A673 (cell line): ENCODE measurements at regions not wholly inside any gene's neighbourhood (a gene's known extent, or its start where the extent isn't known, plus 50 kb on each side); places are given as distances from the start of the nearest gene placed in this dataset.
A peak's percentile ranks its signal among the peaks of the same experiment; 100 is the strongest.

Experiments
- BruUV-seq: library from RNA; stranded (reverse); fragments of 400-500 nt; replicated peaks from 2 replicates; lab custom pipeline; 2021; lab: Mats Ljungman, UMichigan
- CTCF ChIA-PET: fragments of 300-600 bp; sonication (Branson Sonifier 250); formaldehyde crosslinking; loops from one replicate; lab custom pipeline; 2022; ENCODE audit warnings: antibody characterized with exemption; lab: Charles Lee
- POLR2A ChIA-PET: fragments of 300-600 bp; sonication (Branson Sonifier 250); formaldehyde crosslinking; loops from one replicate; lab custom pipeline; 2022; ENCODE audit warnings: antibody characterized with exemption; ENCODE audit not compliant: low non-redundant PET; lab: Charles Lee
- DNase-seq: peaks from one replicate; pipeline ENCODE4 v3.0.0-alpha.2; 2015; ENCODE audit warnings: low spot score
- H3K27ac ChIP-seq: fragments of 200-600 bp; sonication (generic); 2 replicates; pipeline ENCODE4 v1.5.1; 2016; ENCODE audit warnings: mixed run types, low read depth, mild to moderate bottlenecking, mixed read lengths, antibody characterized with exemption, low read length; ENCODE audit not compliant: poor library complexity, severe bottlenecking
- H3K27me3 ChIP-seq: fragments of 200-600 bp; sonication (generic); replicated peaks from 2 replicates; pipeline ENCODE4 v1.6.1; 2017; ENCODE audit warnings: mixed run types, low read depth, mild to moderate bottlenecking, mixed read lengths, antibody characterized with exemption, low read length; ENCODE audit not compliant: insufficient read depth, poor library complexity
- H3K36me3 ChIP-seq: fragments of 200-600 bp; sonication (generic); 2 replicates; pipeline ENCODE4 v1.6.1; 2016; ENCODE audit warnings: mixed run types, mild to moderate bottlenecking, mixed read lengths, antibody characterized with exemption, low read length; ENCODE audit not compliant: insufficient read depth, poor library complexity, severe bottlenecking
- H3K4me1 ChIP-seq: fragments of 200-600 bp; sonication (generic); 2 replicates; pipeline ENCODE4 v1.6.1; 2017; ENCODE audit warnings: mixed run types, mild to moderate bottlenecking, mixed read lengths, antibody characterized with exemption, low read length; ENCODE audit not compliant: insufficient read depth, poor library complexity, severe bottlenecking
- H3K4me3 ChIP-seq: fragments of 200-600 bp; sonication (generic); 2 replicates; pipeline ENCODE4 v1.5.1; 2016; ENCODE audit warnings: low read depth, mixed run types, mild to moderate bottlenecking, mixed read lengths, low read length; ENCODE audit not compliant: poor library complexity, severe bottlenecking
- H3K9me3 ChIP-seq: fragments of 200-600 bp; sonication (generic); 2 replicates; pipeline ENCODE4 v1.6.1; 2016; ENCODE audit warnings: mixed run types, low read depth, mild to moderate bottlenecking, mixed read lengths, antibody characterized with exemption, low read length; ENCODE audit not compliant: poor library complexity, severe bottlenecking
- CTCF ChIP-seq: fragments of 300-800, 200-600 bp; sonication (generic); conservative IDR thresholded peaks from 2 replicates; pipeline ENCODE4 v1.5.1; 2017; ENCODE audit warnings: low read depth, mild to moderate bottlenecking, antibody characterized with exemption, low read length, moderate library complexity, mixed read lengths
- EZH2 ChIP-seq: fragments of 200-600 bp; sonication (generic); IDR thresholded peaks from 2 replicates; pipeline ENCODE4 v1.6.1; 2017; ENCODE audit warnings: borderline replicate concordance, low read depth, mild to moderate bottlenecking, mixed read lengths, antibody characterized with exemption, low read length; ENCODE audit not compliant: poor library complexity, severe bottlenecking
- intact Hi-C: fragments of 100-400 bp; cut with micrococcal nuclease; formaldehyde crosslinking; loops from one replicate; pipeline ENCODE4 v1.10.0; 2022; ENCODE audit not compliant: unreplicated experiment

GRCh38 chr3:81432456-81432855, 329.0 kb downstream of the GBE1 start:
- no peak for DNase-seq
- ChIA-PET CTCF (no interaction called here), POLR2A (no interaction called here)
- Histone ChIP-seq H3K4me3 (no peak overlapping the region), H3K36me3 (no peaks in the 10 kb centered on the region), H3K9me3 (no peaks in the 10 kb centered on the region), H3K27ac (no peak overlapping the region), H3K27me3 (no peaks in the 10 kb centered on the region), H3K4me1 (no peaks in the 10 kb centered on the region)
- intact Hi-C loops, result no loop called here
- TF ChIP-seq EZH2 (no peak), CTCF (no peak)
- BruUV-seq, result no TSS peak

- H3K27me3 ChIP-seq, result no peaks in the 10 kb centered on the region
- intact Hi-C loops, result no loop called here
- no peaks in the 10 kb centered on the region for H3K4me1 ChIP-seq
- no peak for DNase-seq
- H3K9me3 ChIP-seq, result no peaks in the 10 kb centered on the region
- H3K36me3 ChIP-seq, result no peaks in the 10 kb centered on the region
- no TSS peak for BruUV-seq
- TF ChIP-seq CTCF (no peak), EZH2 (no peak)
- CTCF ChIA-PET, result no interaction called here
- POLR2A ChIA-PET, result no interaction called here
- H3K4me3 ChIP-seq, result no peak overlapping the region
- H3K27ac ChIP-seq, result no peak overlapping the region
Measured at GRCh38 chr3:81426826-81427577, 334.4 kb downstream of the GBE1 start.

- H3K36me3 ChIP-seq, result no peaks in the 10 kb centered on the region
- no peaks in the 10 kb centered on the region for H3K4me1 ChIP-seq
- peak; percentile 59 for DNase-seq
- BruUV-seq, result no TSS peak
- no peak overlapping the region for H3K4me3 ChIP-seq
- no peaks in the 10 kb centered on the region for H3K27me3 ChIP-seq
- TF ChIP-seq CTCF (no peak), EZH2 (no peak)
- H3K9me3 ChIP-seq, result no peaks in the 10 kb centered on the region
- ChIA-PET CTCF (no interaction called here), POLR2A (no interaction called here)
- no peak overlapping the region for H3K27ac ChIP-seq
- intact Hi-C loops, result no loop called here
Measured at GRCh38 chr3:81425198-81425868, 336.1 kb downstream of the GBE1 start.
